NCI-H526 (cell line): ENCODE measurements at regions not wholly inside any gene's neighbourhood (a gene's known extent, or its start where the extent isn't known, plus 50 kb on each side); places are given as distances from the start of the nearest gene placed in this dataset.
"Not testable (repeated sequence)": the region's sequence is repeated elsewhere in the genome, so short reads cannot be mapped to it uniquely, and the experiment has no call there.

Source experiments
- DNase-seq, 2 experiments: peaks; one replicate each; lab custom pipeline; 2025; lab: John Stamatoyannopoulos, UW

- DNase-seq = not testable (repeated sequence)
These were observed 186.8 kb upstream of the EOLA2 start for GRCh38 chrX:150125045-150125444.

GRCh38 chrX:150127216-150127615, 188.9 kb upstream of the EOLA2 start:
- no peak for DNase-seq

GRCh38 chrX:150143721-150144440, 205.6 kb upstream of the EOLA2 start:
- DNase-seq = no peak

GRCh38 chrX:150146271-150146896, 208.1 kb upstream of the EOLA2 start:
- no peak for DNase-seq

GRCh38 chrX:150148749-150149672, 210.7 kb upstream of the EOLA2 start:
- DNase-seq = no peak

- DNase-seq = no peak
These were observed 211.9 kb upstream of the EOLA2 start for GRCh38 chrX:150150076-150150779.

- DNase-seq = no peak
These were observed 212.4 kb upstream of the MAMLD1 start for GRCh38 chrX:150150780-150151125.

GRCh38 chrX:150152036-150152435, 211.1 kb upstream of the MAMLD1 start:
- no peak for DNase-seq

- DNase-seq = no peak
These were observed 210.6 kb upstream of the MAMLD1 start for GRCh38 chrX:150152546-150152945.

- DNase-seq = no peak
These were observed 207.6 kb upstream of the MAMLD1 start for GRCh38 chrX:150155436-150156035.

GRCh38 chrX:150156615-150157014, 206.5 kb upstream of the MAMLD1 start:
- no peak for DNase-seq

- DNase-seq = no peak
These were observed 205.8 kb upstream of the MAMLD1 start for GRCh38 chrX:150157291-150157690.

- no peak for DNase-seq
These were observed 204.4 kb upstream of the MAMLD1 start for GRCh38 chrX:150158554-150159332.

- no peak for DNase-seq
These were observed 203.6 kb upstream of the MAMLD1 start for GRCh38 chrX:150159537-150159936.

GRCh38 chrX:150160656-150161055, 202.5 kb upstream of the MAMLD1 start:
- DNase-seq = no peak

- DNase-seq = no peak
These were observed 201.9 kb upstream of the MAMLD1 start for GRCh38 chrX:150161193-150161592.

GRCh38 chrX:150162141-150162540, 201.0 kb upstream of the MAMLD1 start:
- no peak for DNase-seq

GRCh38 chrX:150163221-150163930, 199.7 kb upstream of the MAMLD1 start:
- no peak for DNase-seq

GRCh38 chrX:150163956-150164726, 199.0 kb upstream of the MAMLD1 start:
- DNase-seq = no peak
